HK-2 (cell line): ENCODE measurements at regions not wholly inside any gene's neighbourhood (a gene's known extent, or its start where the extent isn't known, plus 50 kb on each side); places are given as distances from the start of the nearest gene placed in this dataset.

ENCODE experiments used
- DNase-seq: peaks from one replicate; pipeline ENCODE4 v3.0.0-alpha.2; 2018; ENCODE audit not compliant: unreplicated experiment

GRCh38 chr13:92938486-92939020 lies 288.1 kb upstream of the GPC6 start:
- DNase-seq, result no peak

- DNase-seq, result no peak
These were observed 285.4 kb upstream of the GPC6 start for GRCh38 chr13:92941167-92941566.

- DNase-seq, result no peak
These were observed 278.7 kb upstream of the GPC6 start for GRCh38 chr13:92947770-92948434.

GRCh38 chr13:92950771-92951170 lies 275.8 kb upstream of the GPC6 start:
- no peak for DNase-seq

GRCh38 chr13:92951273-92951890 lies 275.2 kb upstream of the GPC6 start:
- DNase-seq, result no peak

GRCh38 chr13:92952161-92952560 lies 274.4 kb upstream of the GPC6 start:
- DNase-seq, result no peak

- DNase-seq, result no peak
These were observed 271.9 kb upstream of the GPC6 start for GRCh38 chr13:92954746-92955145.

- DNase-seq, result no peak
These were observed 266.8 kb upstream of the GPC6 start for GRCh38 chr13:92959790-92960189.

GRCh38 chr13:92963029-92963428 lies 263.6 kb upstream of the GPC6 start:
- no peak for DNase-seq

- no peak for DNase-seq
These were observed 260.3 kb upstream of the GPC6 start for GRCh38 chr13:92966341-92966740.

GRCh38 chr13:92966900-92967299 lies 259.7 kb upstream of the GPC6 start:
- DNase-seq, result no peak

GRCh38 chr13:92967923-92968322 lies 258.7 kb upstream of the GPC6 start:
- DNase-seq, result no peak

- DNase-seq, result no peak
These were observed 253.9 kb upstream of the GPC6 start for GRCh38 chr13:92972751-92973150.

- no peak for DNase-seq
These were observed 251.6 kb upstream of the GPC6 start for GRCh38 chr13:92974905-92975429.

- DNase-seq, result no peak
These were observed 249.9 kb upstream of the GPC6 start for GRCh38 chr13:92976657-92977056.

GRCh38 chr13:92984151-92984550 lies 242.5 kb upstream of the GPC6 start:
- DNase-seq, result no peak

GRCh38 chr13:92989301-92989700 lies 237.3 kb upstream of the GPC6 start:
- DNase-seq, result no peak

- DNase-seq, result no peak
These were observed 234.9 kb upstream of the GPC6 start for GRCh38 chr13:92991692-92992091.

- no peak for DNase-seq
These were observed 232.6 kb upstream of the GPC6 start for GRCh38 chr13:92994056-92994455.

GRCh38 chr13:93001866-93002461 lies 224.6 kb upstream of the GPC6 start:
- no peak for DNase-seq

GRCh38 chr13:93003531-93003930 lies 223.1 kb upstream of the GPC6 start:
- DNase-seq, result no peak

GRCh38 chr13:93004919-93005318 lies 221.7 kb upstream of the GPC6 start:
- DNase-seq, result no peak

GRCh38 chr13:93007928-93008327 lies 218.7 kb upstream of the GPC6 start:
- DNase-seq, result no peak
